HFFc6 (cell line): ENCODE measurements at regions not wholly inside any gene's neighbourhood (a gene's known extent, or its start where the extent isn't known, plus 50 kb on each side); places are given as distances from the start of the nearest gene placed in this dataset.

Experiments used
- DNase-seq: peaks from one replicate; pipeline ENCODE4 v3.0.0-alpha.2; 2018
- H3K27ac Mint-ChIP-seq: 2 replicates; pipeline ENCODE4 v1.8.0; 2020; ENCODE audit warnings: mild to moderate bottlenecking, mixed read lengths
- H3K27me3 Mint-ChIP-seq: 2 replicates; pipeline ENCODE4 v1.8.0; 2021; ENCODE audit warnings: mild to moderate bottlenecking, moderate library complexity, mixed read lengths; ENCODE audit not compliant: insufficient read depth
- H3K36me3 Mint-ChIP-seq: 2 replicates; pipeline ENCODE4 v1.8.0; 2021; ENCODE audit warnings: low read depth, mixed read lengths
- H3K4me1 Mint-ChIP-seq: 2 replicates; pipeline ENCODE4 v1.8.0; 2020; ENCODE audit warnings: low read depth, mixed read lengths
- H3K4me3 Mint-ChIP-seq: 2 replicates; pipeline ENCODE4 v1.8.0; 2020; ENCODE audit warnings: mild to moderate bottlenecking, moderate library complexity, mixed read lengths
- H3K9me3 Mint-ChIP-seq: 2 replicates; pipeline ENCODE4 v1.8.0; 2020; ENCODE audit warnings: mild to moderate bottlenecking, mixed read lengths
- CTCF ChIP-seq: fragments of 200-600 bp; sonication (generic); IDR thresholded peaks from 2 replicates; pipeline ENCODE4 v1.5.0; 2021; ENCODE audit warnings: antibody characterized with exemption, mild to moderate bottlenecking

GRCh38 chrX:20488473-20488872, 221.8 kb upstream of the RPS6KA3 start:
- H3K36me3 Mint-ChIP-seq = no peaks in the 10 kb centered on the region
- H3K27me3 Mint-ChIP-seq = peaks cover 3% of the 10 kb centered on the region
- no peaks in the 10 kb centered on the region for H3K9me3 Mint-ChIP-seq
- peaks cover 20% of the 10 kb centered on the region for H3K4me1 Mint-ChIP-seq
- H3K4me3 Mint-ChIP-seq = no peak overlapping the region
- no peak for DNase-seq
- H3K27ac Mint-ChIP-seq = no peak overlapping the region
- TF ChIP-seq CTCF = no peak

- peak overlapping the region; percentile 78 for H3K27ac Mint-ChIP-seq
- peaks cover 3% of the 10 kb centered on the region for H3K27me3 Mint-ChIP-seq
- TF ChIP-seq CTCF = no peak
- H3K4me1 Mint-ChIP-seq = peaks cover 20% of the 10 kb centered on the region
- H3K4me3 Mint-ChIP-seq = no peak overlapping the region
- DNase-seq = peak; percentile 52
- H3K9me3 Mint-ChIP-seq = no peaks in the 10 kb centered on the region
- H3K36me3 Mint-ChIP-seq = no peaks in the 10 kb centered on the region
Observed at GRCh38 chrX:20487227-20487626, 220.5 kb upstream of the RPS6KA3 start.

DNA sequence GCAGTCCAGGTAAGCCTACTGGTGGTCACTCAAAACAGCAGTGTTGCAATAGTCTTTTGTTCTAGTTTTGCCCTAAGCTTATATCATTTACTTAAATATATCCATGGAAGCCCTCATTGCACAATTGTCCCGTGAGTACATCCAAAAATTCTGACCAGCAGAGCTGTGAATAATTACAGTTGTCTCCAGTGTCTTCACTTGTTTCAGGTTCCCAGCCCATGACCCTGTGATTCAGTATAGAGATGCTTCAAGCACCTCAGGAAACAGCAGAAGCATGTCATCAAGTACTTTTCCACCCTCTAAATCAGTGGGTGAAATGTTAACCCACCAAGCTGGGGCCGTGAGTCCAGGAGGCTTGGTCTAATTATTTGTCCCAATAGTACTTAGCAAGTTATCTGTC, 214.9 kb upstream of the RPS6KA3 start:
- H3K4me3 Mint-ChIP-seq = no peak overlapping the region
- no peak for DNase-seq
- TF ChIP-seq CTCF = no peak

GRCh38 chrX:20479896-20480295, 213.2 kb upstream of the RPS6KA3 start:
- Mint-ChIP-seq H3K4me3 (no peak overlapping the region), H3K27me3 (no peaks in the 10 kb centered on the region), H3K4me1 (no peaks in the 10 kb centered on the region), H3K27ac (no peak overlapping the region), H3K36me3 (no peaks in the 10 kb centered on the region), H3K9me3 (no peaks in the 10 kb centered on the region)
- TF ChIP-seq CTCF = no peak
- DNase-seq = no peak

More for the DNA sequence above, 214.9 kb upstream of the RPS6KA3 start:
- peaks cover 3% of the 10 kb centered on the region for H3K27me3 Mint-ChIP-seq
- peaks cover 3% of the 10 kb centered on the region for H3K4me1 Mint-ChIP-seq
- H3K36me3 Mint-ChIP-seq = no peaks in the 10 kb centered on the region
- no peaks in the 10 kb centered on the region for H3K9me3 Mint-ChIP-seq
- no peak overlapping the region for H3K27ac Mint-ChIP-seq

DNA sequence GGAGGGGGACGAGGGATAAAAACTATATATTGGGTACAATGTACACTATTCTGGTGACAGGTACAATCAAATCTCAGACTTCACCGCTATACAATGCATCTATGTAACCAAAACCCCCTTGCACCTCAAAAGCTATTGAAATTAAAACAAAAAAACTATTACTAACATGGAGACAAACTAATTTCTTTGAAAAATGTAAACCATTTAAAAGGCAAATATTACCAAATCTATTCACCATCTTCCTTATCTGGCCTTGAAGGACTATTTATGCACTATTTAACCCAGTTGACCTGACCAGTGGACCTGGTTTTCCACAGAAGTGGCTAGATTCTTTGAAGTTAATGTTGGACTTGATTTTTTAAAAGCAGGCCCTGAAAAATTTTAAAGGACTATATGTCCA, 212.3 kb upstream of the RPS6KA3 start:
- H3K9me3 Mint-ChIP-seq = no peaks in the 10 kb centered on the region
- no peaks in the 10 kb centered on the region for H3K4me1 Mint-ChIP-seq
- H3K36me3 Mint-ChIP-seq = no peaks in the 10 kb centered on the region
- no peak for TF ChIP-seq CTCF
- H3K27ac Mint-ChIP-seq = no peak overlapping the region
- no peak for DNase-seq
- H3K4me3 Mint-ChIP-seq = no peak overlapping the region
- no peaks in the 10 kb centered on the region for H3K27me3 Mint-ChIP-seq
